ENCODE measurements at regions not wholly inside any gene's neighbourhood (a gene's known extent, or its start where the extent isn't known, plus 50 kb on each side); places are given as distances from the start of the nearest gene placed in this dataset.

GRCh38 chr15:94028121-94028520 is 203.2 kb upstream of the MCTP2 start:
- TF ChIP-seq TAF1 (IDR thresholded peaks at IDR 0.05; ENCODE audit: borderline replicate concordance, insufficient read depth, low read length) (no peak), POLR2AphosphoS5 (IDR thresholded peaks at IDR 0.05; ENCODE audit: low read depth, low read length) (no peak), SIN3A (IDR thresholded peaks at IDR 0.05; ENCODE audit: borderline replicate concordance, insufficient read depth, low read length) (no peak), FOXP2 (optimal IDR thresholded peaks at IDR 0.05; ENCODE audit: borderline replicate concordance, extremely low read depth, extremely low read length, insufficient read depth) (no peak), REST (IDR thresholded peaks at IDR 0.05; ENCODE audit: insufficient read depth in 1 of 2, low read depth in 2 of 2, low read length in 2 of 2) (no peak)

DNA sequence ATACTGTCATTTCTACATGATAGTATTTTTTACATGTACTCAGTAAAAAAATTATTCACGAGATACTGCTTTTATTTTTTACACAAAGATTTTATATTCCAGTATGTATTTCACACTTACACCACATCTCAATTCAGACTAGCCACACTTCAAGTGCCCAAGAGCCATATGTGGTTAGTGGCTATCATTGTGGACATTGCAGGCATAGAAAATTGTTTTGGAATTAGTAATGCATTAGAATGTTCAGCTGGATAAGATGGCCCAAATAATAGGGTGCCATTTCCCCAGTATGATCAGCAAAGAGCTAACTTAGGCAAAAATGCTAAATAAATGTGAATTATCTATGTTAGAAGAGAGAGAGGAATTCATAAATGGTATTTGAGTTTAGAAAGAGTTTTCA is 203.8 kb upstream of the MCTP2 start:
- no peak for TF ChIP-seq FOXP2 (optimal IDR thresholded peaks at IDR 0.05; ENCODE audit: borderline replicate concordance, extremely low read depth, extremely low read length, insufficient read depth)
- no peak for TF ChIP-seq REST (IDR thresholded peaks at IDR 0.05; ENCODE audit: insufficient read depth in 1 of 2, low read depth in 2 of 2, low read length in 2 of 2)
- TF ChIP-seq SIN3A (IDR thresholded peaks at IDR 0.05; ENCODE audit: borderline replicate concordance, insufficient read depth, low read length): no peak
- no peak for TF ChIP-seq POLR2AphosphoS5 (IDR thresholded peaks at IDR 0.05; ENCODE audit: low read depth, low read length)
- TF ChIP-seq TAF1 (IDR thresholded peaks at IDR 0.05; ENCODE audit: borderline replicate concordance, insufficient read depth, low read length): no peak

DNA sequence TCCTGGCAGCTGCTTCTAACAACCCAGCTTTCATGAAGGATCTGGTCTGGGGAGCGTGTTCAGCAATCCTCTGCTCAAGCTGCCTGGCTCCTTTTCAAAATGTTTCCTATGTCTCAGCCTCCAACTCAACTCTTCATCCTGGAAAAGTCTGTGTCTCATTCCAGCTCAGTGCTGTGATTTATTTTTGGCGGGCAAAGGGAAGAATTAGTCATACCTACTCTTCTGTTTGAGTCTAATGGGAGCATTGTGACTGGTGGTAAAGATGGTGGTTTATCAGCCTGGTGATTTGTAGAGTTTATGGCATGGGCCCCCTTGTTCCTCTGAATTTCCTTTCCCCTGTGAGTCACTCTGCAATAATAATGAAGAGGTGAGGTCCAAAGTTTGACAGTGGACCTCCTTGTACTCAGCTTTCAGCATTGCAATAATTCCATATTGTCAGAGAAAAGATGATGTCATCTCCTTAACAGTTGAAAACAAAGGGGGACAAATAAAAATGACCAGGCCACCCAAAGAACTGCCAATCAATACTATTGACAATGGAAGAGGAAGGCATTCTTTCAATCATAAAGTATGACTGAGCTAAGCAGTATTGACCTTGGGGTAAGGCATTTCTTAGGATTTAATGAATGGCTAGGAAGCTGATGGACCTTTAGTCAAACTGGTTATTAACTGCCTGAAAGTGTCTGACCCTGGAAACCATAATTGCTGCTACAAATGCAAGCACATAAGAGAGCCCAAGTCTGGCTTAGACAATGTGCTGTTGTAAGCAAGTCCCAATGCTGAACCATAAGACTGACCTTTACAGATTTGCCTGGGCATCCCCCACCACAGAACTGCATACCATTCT is 204.7 kb upstream of the MCTP2 start:
- no peak for TF ChIP-seq FOXP2 (optimal IDR thresholded peaks at IDR 0.05; ENCODE audit: borderline replicate concordance, extremely low read depth, extremely low read length, insufficient read depth)
- TF ChIP-seq TAF1 (IDR thresholded peaks at IDR 0.05; ENCODE audit: borderline replicate concordance, insufficient read depth, low read length): no peak
- no peak for TF ChIP-seq SIN3A (IDR thresholded peaks at IDR 0.05; ENCODE audit: borderline replicate concordance, insufficient read depth, low read length)
- no peak for TF ChIP-seq REST (IDR thresholded peaks at IDR 0.05; ENCODE audit: insufficient read depth in 1 of 2, low read depth in 2 of 2, low read length in 2 of 2)
- no peak for TF ChIP-seq POLR2AphosphoS5 (IDR thresholded peaks at IDR 0.05; ENCODE audit: low read depth, low read length)

DNA sequence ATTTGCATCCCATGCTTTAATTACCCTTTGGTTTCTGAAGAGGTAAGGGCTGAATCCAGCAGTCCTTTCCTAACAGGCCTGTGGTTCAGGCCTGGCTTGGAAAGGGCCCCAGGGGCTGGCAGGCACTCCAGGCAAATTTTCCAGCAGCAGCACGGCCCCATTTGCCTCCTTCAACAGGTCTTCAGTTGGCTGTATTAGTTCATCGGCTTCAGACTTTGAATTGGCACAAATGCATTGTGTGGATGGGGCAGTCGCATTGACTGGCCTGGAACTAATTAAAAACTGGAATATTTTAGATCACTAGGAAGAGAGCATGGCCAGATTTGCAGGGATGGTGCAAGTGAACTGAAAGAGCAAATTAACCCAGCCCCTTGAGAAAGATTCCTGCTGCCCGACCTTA is 207.8 kb upstream of the MCTP2 start:
- no peak for TF ChIP-seq POLR2AphosphoS5 (IDR thresholded peaks at IDR 0.05; ENCODE audit: low read depth, low read length)
- no peak for TF ChIP-seq REST (IDR thresholded peaks at IDR 0.05; ENCODE audit: insufficient read depth in 1 of 2, low read depth in 2 of 2, low read length in 2 of 2)
- TF ChIP-seq TAF1 (IDR thresholded peaks at IDR 0.05; ENCODE audit: borderline replicate concordance, insufficient read depth, low read length): no peak
- TF ChIP-seq SIN3A (IDR thresholded peaks at IDR 0.05; ENCODE audit: borderline replicate concordance, insufficient read depth, low read length): no peak
- no peak for TF ChIP-seq FOXP2 (optimal IDR thresholded peaks at IDR 0.05; ENCODE audit: borderline replicate concordance, extremely low read depth, extremely low read length, insufficient read depth)

Data from PFSK-1 (cell line).